ENCODE measurements at regions not wholly inside any gene's neighbourhood (a gene's known extent, or its start where the extent isn't known, plus 50 kb on each side); places are given as distances from the start of the nearest gene placed in this dataset.

DNA sequence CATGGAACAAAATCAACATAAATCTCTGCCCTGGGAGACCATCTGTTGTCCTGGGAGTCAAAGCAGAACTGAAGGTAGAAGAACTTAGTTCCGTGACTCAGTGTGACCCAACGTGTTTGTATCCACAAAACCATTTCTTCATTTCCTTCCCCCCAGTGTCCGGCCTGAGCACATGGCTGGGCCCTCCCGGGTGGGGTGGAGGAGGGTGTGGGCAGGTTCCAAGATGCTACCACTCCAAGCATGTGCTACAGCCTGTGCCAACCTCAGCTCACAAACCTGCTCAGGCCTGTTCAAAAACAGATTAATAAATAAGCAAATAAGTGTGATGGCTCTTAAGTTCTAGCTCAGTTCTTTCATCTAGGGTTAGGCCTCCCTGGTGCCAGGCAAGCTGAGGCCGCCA lies 55.3 kb downstream of the SHANK2 start:
- TF ChIP-seq RAD21 (conservative IDR thresholded peaks at IDR 0.05 in 1 of 2, IDR thresholded peaks at IDR 0.05 in 1 of 2), result no peak
- TF ChIP-seq CEBPB (IDR thresholded peaks at IDR 0.05), result no peak
- TF ChIP-seq, protein P1, sequence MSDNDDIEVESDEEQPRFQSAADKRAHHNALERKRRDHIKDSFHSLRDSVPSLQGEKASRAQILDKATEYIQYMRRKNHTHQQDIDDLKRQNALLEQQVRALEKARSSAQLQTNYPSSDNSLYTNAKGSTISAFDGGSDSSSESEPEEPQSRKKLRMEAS (IDR thresholded peaks at IDR 0.05), result no peak
- TF ChIP-seq JUN (IDR thresholded peaks at IDR 0.05), result no peak
- no peak for TF ChIP-seq MAZ (IDR thresholded peaks at IDR 0.05; ENCODE audit: borderline replicate concordance, low read depth, low read length)
- no peak for TF ChIP-seq REST (IDR thresholded peaks at IDR 0.05)
- TF ChIP-seq SMC3 (IDR thresholded peaks at IDR 0.05), result no peak
- no peak for TF ChIP-seq POLR2A (IDR thresholded peaks at IDR 0.05; ENCODE audit: low read length)
- TF ChIP-seq EP300 (IDR thresholded peaks at IDR 0.05), result no peak
- TF ChIP-seq CTCF (IDR thresholded peaks at IDR 0.05), result no peak
- no peak for TF ChIP-seq MYC (IDR thresholded peaks at IDR 0.05; ENCODE audit: borderline replicate concordance, low read length)
- TF ChIP-seq ZC3H11A (IDR thresholded peaks at IDR 0.05), result no peak
- no peak for TF ChIP-seq CHD4 (IDR thresholded peaks at IDR 0.05; ENCODE audit: borderline replicate concordance)

All from A549 (cell line).